ENCODE measurements at regions not wholly inside any gene's neighbourhood (a gene's known extent, or its start where the extent isn't known, plus 50 kb on each side); places are given as distances from the start of the nearest gene placed in this dataset.

GRCh38 chr5:11962122-11962521, 57.9 kb upstream of the CTNND2 start:
- no peak for DNase-seq

- DNase-seq: no peak
Measured at GRCh38 chr5:11958321-11958720, 54.1 kb upstream of the CTNND2 start.

GRCh38 chr5:11955331-11955730, 51.1 kb upstream of the CTNND2 start:
- no peak for DNase-seq
